ENCODE measurements at regions not wholly inside any gene's neighbourhood (a gene's known extent, or its start where the extent isn't known, plus 50 kb on each side); places are given as distances from the start of the nearest gene placed in this dataset.

GRCh38 chr9:26684029-26684428 lies 208.6 kb downstream of the CAAP1 start:
- Mint-ChIP-seq H3K9me3 (ENCODE audit: unreplicated experiment) (no peaks in the 10 kb centered on the region), H3K4me1 (ENCODE audit: unreplicated experiment) (no peaks in the 10 kb centered on the region), H3K36me3 (ENCODE audit: unreplicated experiment) (no peaks in the 10 kb centered on the region), H3K4me3 (ENCODE audit: unreplicated experiment) (no peak overlapping the region), H3K27me3 (ENCODE audit: unreplicated experiment) (peaks cover 28% of the 10 kb centered on the region), H3K27ac (ENCODE audit: unreplicated experiment) (no peak overlapping the region)
- TF ChIP-seq, protein P1, sequence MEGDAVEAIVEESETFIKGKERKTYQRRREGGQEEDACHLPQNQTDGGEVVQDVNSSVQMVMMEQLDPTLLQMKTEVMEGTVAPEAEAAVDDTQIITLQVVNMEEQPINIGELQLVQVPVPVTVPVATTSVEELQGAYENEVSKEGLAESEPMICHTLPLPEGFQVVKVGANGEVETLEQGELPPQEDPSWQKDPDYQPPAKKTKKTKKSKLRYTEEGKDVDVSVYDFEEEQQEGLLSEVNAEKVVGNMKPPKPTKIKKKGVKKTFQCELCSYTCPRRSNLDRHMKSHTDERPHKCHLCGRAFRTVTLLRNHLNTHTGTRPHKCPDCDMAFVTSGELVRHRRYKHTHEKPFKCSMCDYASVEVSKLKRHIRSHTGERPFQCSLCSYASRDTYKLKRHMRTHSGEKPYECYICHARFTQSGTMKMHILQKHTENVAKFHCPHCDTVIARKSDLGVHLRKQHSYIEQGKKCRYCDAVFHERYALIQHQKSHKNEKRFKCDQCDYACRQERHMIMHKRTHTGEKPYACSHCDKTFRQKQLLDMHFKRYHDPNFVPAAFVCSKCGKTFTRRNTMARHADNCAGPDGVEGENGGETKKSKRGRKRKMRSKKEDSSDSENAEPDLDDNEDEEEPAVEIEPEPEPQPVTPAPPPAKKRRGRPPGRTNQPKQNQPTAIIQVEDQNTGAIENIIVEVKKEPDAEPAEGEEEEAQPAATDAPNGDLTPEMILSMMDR (IDR thresholded peaks at IDR 0.05): no peak
- DNase-seq (ENCODE audit: extremely low spot score, unreplicated experiment): no peak

DNA sequence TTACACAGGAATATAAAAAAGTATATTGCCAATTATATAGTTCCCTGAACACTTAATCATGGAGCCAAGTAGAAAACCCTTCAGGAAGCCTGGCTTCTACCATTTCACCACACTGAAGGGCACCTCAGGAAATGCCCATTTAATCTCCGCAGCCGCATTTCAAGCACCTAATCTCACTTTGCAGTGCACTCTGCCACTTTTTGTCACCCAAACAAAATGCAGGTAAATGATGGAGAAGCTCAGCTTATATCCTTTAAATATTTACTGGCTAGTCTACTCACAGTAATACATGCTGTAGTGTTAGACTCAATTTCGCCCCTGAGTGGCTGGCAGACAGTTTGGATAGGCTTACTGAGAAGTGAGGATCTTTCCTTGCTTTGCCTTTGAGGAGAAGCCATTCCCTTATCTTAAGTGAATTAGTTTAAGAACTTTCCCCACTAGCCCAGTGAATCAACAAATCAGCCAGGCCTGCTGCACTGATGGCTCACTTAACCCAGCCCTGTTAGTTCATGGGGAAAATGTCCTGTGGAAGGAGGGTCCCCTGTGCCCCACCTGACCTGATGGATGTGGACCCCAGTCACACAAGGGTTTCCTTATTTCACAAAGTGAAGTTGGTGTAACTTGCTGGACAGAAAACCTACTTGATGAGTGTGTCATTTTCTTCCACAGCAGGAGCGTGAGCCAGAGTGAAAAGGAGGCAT lies 209.7 kb downstream of the CAAP1 start:
- DNase-seq (ENCODE audit: extremely low spot score, unreplicated experiment): no peak
- peaks cover 26% of the 10 kb centered on the region for H3K27me3 Mint-ChIP-seq (ENCODE audit: unreplicated experiment)
- no peaks in the 10 kb centered on the region for H3K9me3 Mint-ChIP-seq (ENCODE audit: unreplicated experiment)
- no peaks in the 10 kb centered on the region for H3K36me3 Mint-ChIP-seq (ENCODE audit: unreplicated experiment)
- H3K27ac Mint-ChIP-seq (ENCODE audit: unreplicated experiment): no peak overlapping the region
- TF ChIP-seq, protein P1 (IDR thresholded peaks at IDR 0.05): no peak
- H3K4me1 Mint-ChIP-seq (ENCODE audit: unreplicated experiment): no peaks in the 10 kb centered on the region
- no peak overlapping the region for H3K4me3 Mint-ChIP-seq (ENCODE audit: unreplicated experiment)

GRCh38 chr9:26682041-26682440 lies 210.6 kb downstream of the CAAP1 start:
- Mint-ChIP-seq H3K4me1 (ENCODE audit: unreplicated experiment) (no peaks in the 10 kb centered on the region), H3K9me3 (ENCODE audit: unreplicated experiment) (no peaks in the 10 kb centered on the region), H3K36me3 (ENCODE audit: unreplicated experiment) (no peaks in the 10 kb centered on the region), H3K27ac (ENCODE audit: unreplicated experiment) (no peak overlapping the region), H3K27me3 (ENCODE audit: unreplicated experiment) (peaks cover 26% of the 10 kb centered on the region), H3K4me3 (ENCODE audit: unreplicated experiment) (no peak overlapping the region)
- no peak for DNase-seq (ENCODE audit: extremely low spot score, unreplicated experiment)
- TF ChIP-seq, protein P1 (IDR thresholded peaks at IDR 0.05): no peak

- H3K27ac Mint-ChIP-seq (ENCODE audit: unreplicated experiment): no peak overlapping the region
- DNase-seq (ENCODE audit: extremely low spot score, unreplicated experiment): no peak
- TF ChIP-seq, protein P1 (IDR thresholded peaks at IDR 0.05): no peak
- H3K9me3 Mint-ChIP-seq (ENCODE audit: unreplicated experiment): no peaks in the 10 kb centered on the region
- H3K4me3 Mint-ChIP-seq (ENCODE audit: unreplicated experiment): no peak overlapping the region
- H3K36me3 Mint-ChIP-seq (ENCODE audit: unreplicated experiment): no peaks in the 10 kb centered on the region
- H3K27me3 Mint-ChIP-seq (ENCODE audit: unreplicated experiment): peaks cover 10% of the 10 kb centered on the region
- no peaks in the 10 kb centered on the region for H3K4me1 Mint-ChIP-seq (ENCODE audit: unreplicated experiment)
Measured at GRCh38 chr9:26677965-26678706, 214.5 kb downstream of the CAAP1 start.

DNA sequence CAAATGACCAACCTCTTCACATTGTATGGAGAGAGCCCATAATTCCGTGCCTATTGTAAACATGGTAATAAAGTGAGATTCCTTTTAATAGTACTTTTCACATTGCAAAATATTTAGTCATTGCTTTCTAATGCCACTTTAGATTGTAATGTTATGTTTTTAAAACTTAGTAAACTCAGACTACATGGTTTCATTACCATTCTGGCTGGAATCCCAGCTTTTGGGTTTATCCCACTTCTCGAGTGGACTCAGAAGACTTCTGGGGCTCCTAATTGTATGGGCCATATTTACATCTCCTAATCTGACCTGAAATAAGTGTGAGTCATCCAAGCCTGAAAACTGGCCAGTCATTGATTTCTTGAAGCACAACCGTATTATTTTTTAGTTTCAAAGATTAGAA lies 217.6 kb downstream of the CAAP1 start:
- Mint-ChIP-seq H3K9me3 (ENCODE audit: unreplicated experiment) (no peaks in the 10 kb centered on the region), H3K27me3 (ENCODE audit: unreplicated experiment) (peaks cover 14% of the 10 kb centered on the region), H3K27ac (ENCODE audit: unreplicated experiment) (no peak overlapping the region), H3K36me3 (ENCODE audit: unreplicated experiment) (no peaks in the 10 kb centered on the region), H3K4me3 (ENCODE audit: unreplicated experiment) (no peak overlapping the region), H3K4me1 (ENCODE audit: unreplicated experiment) (no peaks in the 10 kb centered on the region)
- TF ChIP-seq, protein P1 (IDR thresholded peaks at IDR 0.05): no peak
- no peak for DNase-seq (ENCODE audit: extremely low spot score, unreplicated experiment)

Measured in osteocyte (in vitro differentiated cells).